Fibroblast of pulmonary artery (primary cell): ENCODE measurements at regions not wholly inside any gene's neighbourhood (a gene's known extent, or its start where the extent isn't known, plus 50 kb on each side); places are given as distances from the start of the nearest gene placed in this dataset.

Source experiments
- DNase-seq: peaks from one replicate; pipeline ENCODE4 v3.0.0-alpha.2; 2010; ENCODE audit warnings: low read depth
- H3K4me3 ChIP-seq: replicated peaks from 2 replicates; pipeline ENCODE4 v1.5.1; 2011; ENCODE audit warnings: low read depth, mild to moderate bottlenecking, control low read depth, low read length, moderate library complexity
- TF ChIP-seq, protein P1 (sequence below): IDR thresholded peaks from 2 replicates; pipeline ENCODE4 v1.5.1; 2011; ENCODE audit warnings: mild to moderate bottlenecking, control low read depth, low read length, inconsistent platforms; ENCODE audit errors: missing control alignments

GRCh38 chr2:16437189-16437588 is 228.4 kb downstream of the CYRIA start:
- TF ChIP-seq, protein P1, sequence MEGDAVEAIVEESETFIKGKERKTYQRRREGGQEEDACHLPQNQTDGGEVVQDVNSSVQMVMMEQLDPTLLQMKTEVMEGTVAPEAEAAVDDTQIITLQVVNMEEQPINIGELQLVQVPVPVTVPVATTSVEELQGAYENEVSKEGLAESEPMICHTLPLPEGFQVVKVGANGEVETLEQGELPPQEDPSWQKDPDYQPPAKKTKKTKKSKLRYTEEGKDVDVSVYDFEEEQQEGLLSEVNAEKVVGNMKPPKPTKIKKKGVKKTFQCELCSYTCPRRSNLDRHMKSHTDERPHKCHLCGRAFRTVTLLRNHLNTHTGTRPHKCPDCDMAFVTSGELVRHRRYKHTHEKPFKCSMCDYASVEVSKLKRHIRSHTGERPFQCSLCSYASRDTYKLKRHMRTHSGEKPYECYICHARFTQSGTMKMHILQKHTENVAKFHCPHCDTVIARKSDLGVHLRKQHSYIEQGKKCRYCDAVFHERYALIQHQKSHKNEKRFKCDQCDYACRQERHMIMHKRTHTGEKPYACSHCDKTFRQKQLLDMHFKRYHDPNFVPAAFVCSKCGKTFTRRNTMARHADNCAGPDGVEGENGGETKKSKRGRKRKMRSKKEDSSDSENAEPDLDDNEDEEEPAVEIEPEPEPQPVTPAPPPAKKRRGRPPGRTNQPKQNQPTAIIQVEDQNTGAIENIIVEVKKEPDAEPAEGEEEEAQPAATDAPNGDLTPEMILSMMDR: no peak
- no peak overlapping the region for H3K4me3 ChIP-seq
- no peak for DNase-seq

- TF ChIP-seq, protein P1: no peak
- DNase-seq: no peak
- H3K4me3 ChIP-seq: no peak overlapping the region
These were observed 231.2 kb downstream of the CYRIA start for GRCh38 chr2:16434393-16434792.

DNA sequence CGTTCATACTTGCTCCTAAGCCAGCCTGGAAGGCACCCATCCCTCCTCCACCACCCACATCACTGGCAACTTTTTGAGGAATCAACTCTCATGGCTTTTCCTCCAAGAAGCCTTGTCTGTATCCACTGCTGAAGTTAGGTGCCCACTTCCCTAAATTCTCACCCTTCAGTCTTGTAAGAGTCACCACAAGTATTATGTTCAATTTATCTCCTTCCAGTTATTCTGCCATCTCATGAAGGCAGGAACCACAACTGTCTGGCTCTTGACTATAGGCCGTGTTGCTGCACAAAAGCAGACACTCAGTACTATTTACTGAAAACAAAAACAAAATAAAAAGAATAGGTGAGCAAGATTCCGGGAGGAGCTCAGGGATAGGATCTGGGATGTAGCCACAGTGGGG is 234.8 kb downstream of the CYRIA start:
- DNase-seq: no peak
- H3K4me3 ChIP-seq: no peak overlapping the region
- TF ChIP-seq, protein P1: no peak

DNA sequence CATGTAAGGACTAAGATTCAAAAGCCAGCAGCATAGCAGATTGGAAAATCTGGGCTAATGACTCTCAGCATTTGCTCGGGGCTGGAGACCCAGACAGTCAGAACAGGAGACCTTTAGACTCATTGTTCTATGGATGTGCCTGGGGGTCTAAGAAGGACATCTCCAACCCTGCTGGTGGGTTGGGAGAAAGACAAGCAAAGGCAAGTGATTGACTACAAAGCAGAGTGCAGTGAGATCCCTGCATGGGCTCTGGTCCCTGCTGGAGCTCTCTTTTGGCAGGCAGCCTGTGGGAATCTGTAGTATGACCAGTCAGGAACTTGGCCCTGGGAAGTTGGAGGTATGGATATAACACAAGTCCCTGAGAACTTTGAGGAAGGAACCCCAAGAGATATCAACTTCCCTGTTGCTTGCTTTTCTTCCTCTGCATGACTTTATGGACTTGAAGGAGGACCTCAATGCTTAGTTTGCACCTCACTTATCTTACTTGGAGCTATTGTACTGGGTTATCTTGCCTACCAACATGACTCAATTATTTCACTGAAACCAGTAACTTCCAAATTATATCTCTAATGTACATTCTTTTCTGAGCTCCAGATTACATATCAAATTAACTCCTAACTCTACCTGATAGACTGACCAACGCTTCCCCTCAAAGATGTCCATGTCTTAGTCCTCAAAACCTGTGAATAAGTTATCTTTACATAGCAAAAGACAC is 236.0 kb downstream of the CYRIA start:
- DNase-seq: no peak
- TF ChIP-seq, protein P1: no peak
- H3K4me3 ChIP-seq: no peak overlapping the region

- H3K4me3 ChIP-seq: no peak overlapping the region
- TF ChIP-seq, protein P1: no peak
- DNase-seq: no peak
These were observed 236.6 kb downstream of the CYRIA start for GRCh38 chr2:16429002-16429401.

DNA sequence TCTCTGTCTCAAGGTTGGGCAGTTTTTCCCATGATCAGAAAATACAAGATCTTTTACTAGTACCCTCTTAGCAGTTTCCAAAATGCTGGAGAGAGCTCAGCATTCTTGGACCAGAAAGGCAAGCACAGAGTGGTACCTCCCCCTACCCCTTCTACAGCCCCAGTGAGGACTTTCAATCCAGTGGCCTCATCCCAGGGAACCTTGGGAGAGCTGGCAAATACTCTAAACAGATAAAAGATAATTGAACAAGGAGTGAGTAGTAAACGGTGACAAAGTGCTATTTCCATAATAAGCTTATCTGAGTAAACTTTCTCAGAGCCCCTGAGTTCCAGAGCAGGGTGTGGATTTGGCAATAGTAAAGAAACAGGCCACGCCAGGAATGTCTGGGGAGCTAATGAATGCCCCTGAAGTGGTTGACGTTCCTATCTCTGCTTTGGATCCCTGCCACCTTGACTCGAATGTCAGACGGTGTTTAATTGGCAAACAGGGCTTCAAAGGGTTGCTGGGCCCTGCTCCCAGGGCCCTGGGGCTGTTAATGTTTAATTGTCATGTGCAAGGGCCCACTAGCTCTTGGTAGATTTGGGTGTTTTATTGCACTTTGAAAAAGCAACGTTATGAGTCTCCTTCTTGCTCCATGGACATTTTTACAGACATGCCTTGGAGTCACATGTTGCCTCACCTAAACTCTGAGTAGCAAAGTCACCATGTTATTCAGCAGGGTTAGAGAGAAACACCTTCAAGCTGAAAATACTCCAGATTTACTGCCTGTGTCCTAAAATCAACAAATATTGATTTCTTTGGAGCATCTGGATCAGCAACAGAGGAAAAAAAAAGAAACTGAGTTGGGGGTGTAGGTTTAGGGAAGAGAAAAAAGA is 239.9 kb downstream of the CYRIA start:
- DNase-seq: no peak
- no peak overlapping the region for H3K4me3 ChIP-seq
- TF ChIP-seq, protein P1: no peak
